ENCODE measurements at regions not wholly inside any gene's neighbourhood (a gene's known extent, or its start where the extent isn't known, plus 50 kb on each side); places are given as distances from the start of the nearest gene placed in this dataset.

GRCh38 chr3:141669434-141669833 lies 68.7 kb upstream of the RNF7 start:
- DNase-seq, result no peak

GRCh38 chr3:141677701-141678100 lies 60.4 kb upstream of the RNF7 start:
- no peak for DNase-seq

- peak; percentile 22 for DNase-seq
Measured at GRCh38 chr3:141680620-141681389, 57.3 kb upstream of the RNF7 start.

GRCh38 chr3:141681390-141681780 lies 56.7 kb upstream of the RNF7 start:
- no peak for DNase-seq

- no peak for DNase-seq
Measured at GRCh38 chr3:141682007-141682406, 56.1 kb upstream of the RNF7 start.

- DNase-seq, result no peak
Measured at GRCh38 chr3:141682921-141683320, 55.2 kb upstream of the RNF7 start.

- no peak for DNase-seq
Measured at GRCh38 chr3:141684758-141685157, 53.3 kb upstream of the RNF7 start.

GRCh38 chr3:141686466-141687291 lies 51.4 kb upstream of the RNF7 start:
- peak; percentile 81 for DNase-seq
